ENCODE measurements at regions not wholly inside any gene's neighbourhood (a gene's known extent, or its start where the extent isn't known, plus 50 kb on each side); places are given as distances from the start of the nearest gene placed in this dataset.

DNA sequence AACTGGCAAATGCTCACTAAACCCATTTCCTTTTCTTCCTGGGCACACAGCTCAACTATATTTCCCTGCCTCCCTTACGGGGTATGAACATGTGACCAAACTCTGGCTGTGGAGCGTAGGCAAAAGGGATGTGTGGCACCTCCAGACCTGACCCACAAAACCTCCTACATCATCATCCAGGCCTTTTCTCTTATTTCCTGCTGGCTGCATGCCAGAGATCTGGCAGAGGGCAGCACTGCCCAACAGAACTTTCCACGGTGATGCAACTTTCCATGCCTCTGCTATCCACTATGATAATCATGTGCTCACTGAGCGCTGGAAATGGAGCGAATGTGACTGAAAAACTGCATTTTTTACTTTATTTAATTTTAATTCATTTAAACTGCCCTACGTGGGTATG lies 99.6 kb upstream of the CACNA1E start:
- TF ChIP-seq, protein P1, sequence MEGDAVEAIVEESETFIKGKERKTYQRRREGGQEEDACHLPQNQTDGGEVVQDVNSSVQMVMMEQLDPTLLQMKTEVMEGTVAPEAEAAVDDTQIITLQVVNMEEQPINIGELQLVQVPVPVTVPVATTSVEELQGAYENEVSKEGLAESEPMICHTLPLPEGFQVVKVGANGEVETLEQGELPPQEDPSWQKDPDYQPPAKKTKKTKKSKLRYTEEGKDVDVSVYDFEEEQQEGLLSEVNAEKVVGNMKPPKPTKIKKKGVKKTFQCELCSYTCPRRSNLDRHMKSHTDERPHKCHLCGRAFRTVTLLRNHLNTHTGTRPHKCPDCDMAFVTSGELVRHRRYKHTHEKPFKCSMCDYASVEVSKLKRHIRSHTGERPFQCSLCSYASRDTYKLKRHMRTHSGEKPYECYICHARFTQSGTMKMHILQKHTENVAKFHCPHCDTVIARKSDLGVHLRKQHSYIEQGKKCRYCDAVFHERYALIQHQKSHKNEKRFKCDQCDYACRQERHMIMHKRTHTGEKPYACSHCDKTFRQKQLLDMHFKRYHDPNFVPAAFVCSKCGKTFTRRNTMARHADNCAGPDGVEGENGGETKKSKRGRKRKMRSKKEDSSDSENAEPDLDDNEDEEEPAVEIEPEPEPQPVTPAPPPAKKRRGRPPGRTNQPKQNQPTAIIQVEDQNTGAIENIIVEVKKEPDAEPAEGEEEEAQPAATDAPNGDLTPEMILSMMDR (IDR thresholded peaks at IDR 0.05) = no peak
- no peaks in the 10 kb centered on the region for H3K36me3 ChIP-seq
- H3K4me1 ChIP-seq = no peaks in the 10 kb centered on the region
- no peaks in the 10 kb centered on the region for H3K27me3 ChIP-seq
- no peaks in the 10 kb centered on the region for H3K9me3 ChIP-seq
- DNase-seq = no peak
- ATAC-seq = no peak
- no peak overlapping the region for H3K27ac ChIP-seq
- intact Hi-C loops (cut with DNase I) = no loop called here
- no peak overlapping the region for H3K4me3 ChIP-seq

DNA sequence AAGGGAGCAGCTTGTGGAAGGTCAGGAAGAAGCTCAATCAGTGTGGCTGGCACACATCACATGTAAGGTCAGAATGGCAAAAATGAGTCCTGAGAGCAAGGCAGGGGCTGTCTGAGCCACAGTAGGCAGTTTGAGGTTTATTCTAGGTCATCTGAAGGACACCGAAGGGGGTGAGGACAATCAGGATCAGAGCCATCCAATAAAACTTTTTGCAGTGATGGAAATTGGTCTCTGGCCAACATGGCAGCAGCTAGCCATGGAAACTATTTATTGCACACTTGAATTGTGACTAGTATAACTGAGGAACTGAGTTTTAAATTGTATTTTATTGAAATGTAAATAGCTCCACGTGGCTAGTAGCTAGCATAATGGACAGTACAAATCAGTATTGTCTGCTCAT lies 97.0 kb upstream of the CACNA1E start:
- Histone ChIP-seq H3K4me3 (no peak overlapping the region), H3K36me3 (no peaks in the 10 kb centered on the region), H3K9me3 (no peaks in the 10 kb centered on the region), H3K27ac (no peak overlapping the region), H3K4me1 (no peaks in the 10 kb centered on the region), H3K27me3 (peaks cover 0 to 4% of the 10 kb centered on the region in 2 donors)
- DNase-seq (no peak), ATAC-seq (no peak)
- TF ChIP-seq, protein P1 (IDR thresholded peaks at IDR 0.05) = no peak
- intact Hi-C loops (cut with DNase I) = no loop called here

DNA sequence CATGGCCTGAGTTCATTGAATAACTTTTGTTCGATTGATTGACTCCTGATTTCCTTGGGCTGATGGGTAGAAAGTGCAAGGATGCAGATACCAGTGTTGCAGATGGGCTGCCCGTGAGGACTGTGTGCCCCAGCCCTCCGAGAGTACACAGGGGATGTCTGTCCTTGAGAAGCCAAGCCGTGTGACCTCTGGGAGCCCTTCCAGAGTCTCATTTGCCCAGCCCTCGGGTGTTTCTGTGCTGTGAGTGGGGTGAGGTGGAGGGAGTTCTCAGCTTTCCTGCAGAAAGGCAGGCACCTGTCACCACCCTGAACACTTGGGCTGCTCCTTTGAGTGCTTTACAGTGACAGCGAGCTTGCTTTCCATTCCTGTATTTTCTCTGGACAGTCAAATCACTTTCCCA lies 96.4 kb upstream of the CACNA1E start:
- Histone ChIP-seq H3K4me3 (no peak overlapping the region), H3K27ac (no peak overlapping the region), H3K4me1 (no peaks in the 10 kb centered on the region), H3K9me3 (no peaks in the 10 kb centered on the region), H3K27me3 (peaks cover 0 to 4% of the 10 kb centered on the region in 2 donors), H3K36me3 (no peaks in the 10 kb centered on the region)
- intact Hi-C loops (cut with DNase I) = no loop called here
- ATAC-seq (no peak), DNase-seq (no peak)
- TF ChIP-seq, protein P1 (IDR thresholded peaks at IDR 0.05) = no peak

DNA sequence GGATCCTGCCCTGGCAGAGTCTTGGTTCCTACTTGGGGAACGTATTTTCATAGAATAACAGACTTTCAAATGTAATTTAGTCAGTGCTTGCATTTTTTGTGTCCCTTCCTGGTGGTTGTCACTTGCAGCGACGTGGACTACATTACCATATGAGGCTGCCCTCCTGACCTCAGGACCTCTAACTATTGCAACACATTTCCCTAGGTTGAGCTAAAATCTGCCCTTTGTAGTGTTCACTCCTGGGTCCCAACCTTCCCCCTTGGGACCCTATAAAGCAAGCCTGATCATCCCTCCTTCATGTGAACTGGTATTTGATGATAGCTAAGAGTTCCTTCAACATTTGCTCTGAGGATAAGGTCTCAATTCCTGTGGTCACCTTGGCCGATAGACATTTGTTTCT lies 95.6 kb upstream of the CACNA1E start:
- intact Hi-C loops (cut with DNase I) = no loop called here
- ATAC-seq (no peak), DNase-seq (no peak)
- H3K27me3 ChIP-seq = peaks cover 0 to 4% of the 10 kb centered on the region in 2 donors
- no peak overlapping the region for H3K27ac ChIP-seq
- no peak overlapping the region for H3K4me3 ChIP-seq
- TF ChIP-seq, protein P1 (IDR thresholded peaks at IDR 0.05) = no peak
- no peaks in the 10 kb centered on the region for H3K4me1 ChIP-seq
- no peaks in the 10 kb centered on the region for H3K9me3 ChIP-seq
- no peaks in the 10 kb centered on the region for H3K36me3 ChIP-seq

DNA sequence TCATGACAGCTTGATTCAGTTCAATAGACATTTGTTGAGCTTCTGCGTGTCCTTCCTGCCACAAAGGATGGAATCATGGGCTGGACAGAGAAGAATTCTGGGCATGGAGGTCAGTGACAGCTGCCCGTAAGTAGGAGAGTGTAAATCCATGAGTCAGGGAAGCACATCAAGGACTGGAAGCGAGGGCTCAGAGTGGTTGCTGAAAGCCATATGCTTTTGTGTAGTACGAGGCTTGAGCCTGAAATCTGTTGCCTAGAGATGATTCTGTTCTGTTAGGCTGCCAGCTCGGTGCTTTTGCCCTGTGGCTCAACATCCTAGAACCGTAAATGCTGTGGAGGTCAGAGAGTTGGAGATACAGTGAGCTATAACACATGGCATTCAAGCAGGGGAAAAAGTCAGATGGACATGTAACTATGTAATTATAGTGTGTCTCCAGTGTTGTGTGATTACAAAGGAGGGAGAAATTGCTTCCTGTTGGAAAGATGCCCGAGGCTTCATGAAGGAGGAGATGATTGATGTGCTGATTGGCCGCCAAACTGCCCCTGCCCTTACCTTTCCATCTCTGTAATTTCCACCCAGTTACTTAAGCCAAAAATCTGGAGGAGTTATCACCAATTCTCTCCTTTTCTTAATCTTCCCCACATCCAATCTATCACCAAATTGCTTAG lies 92.8 kb upstream of the CACNA1E start:
- peak in 1 of 4 donors; percentile 6 for DNase-seq
- TF ChIP-seq, protein P1 (IDR thresholded peaks at IDR 0.05) = no peak
- Histone ChIP-seq H3K4me3 (no peak overlapping the region), H3K27me3 (peaks cover 0 to 4% of the 10 kb centered on the region in 2 donors), H3K9me3 (no peaks in the 10 kb centered on the region), H3K36me3 (no peaks in the 10 kb centered on the region), H3K4me1 (no peaks in the 10 kb centered on the region), H3K27ac (no peak overlapping the region)
- ATAC-seq = no peak
- intact Hi-C loops (cut with DNase I) = no loop called here
